ENCODE measurements at regions not wholly inside any gene's neighbourhood (a gene's known extent, or its start where the extent isn't known, plus 50 kb on each side); places are given as distances from the start of the nearest gene placed in this dataset.

DNA sequence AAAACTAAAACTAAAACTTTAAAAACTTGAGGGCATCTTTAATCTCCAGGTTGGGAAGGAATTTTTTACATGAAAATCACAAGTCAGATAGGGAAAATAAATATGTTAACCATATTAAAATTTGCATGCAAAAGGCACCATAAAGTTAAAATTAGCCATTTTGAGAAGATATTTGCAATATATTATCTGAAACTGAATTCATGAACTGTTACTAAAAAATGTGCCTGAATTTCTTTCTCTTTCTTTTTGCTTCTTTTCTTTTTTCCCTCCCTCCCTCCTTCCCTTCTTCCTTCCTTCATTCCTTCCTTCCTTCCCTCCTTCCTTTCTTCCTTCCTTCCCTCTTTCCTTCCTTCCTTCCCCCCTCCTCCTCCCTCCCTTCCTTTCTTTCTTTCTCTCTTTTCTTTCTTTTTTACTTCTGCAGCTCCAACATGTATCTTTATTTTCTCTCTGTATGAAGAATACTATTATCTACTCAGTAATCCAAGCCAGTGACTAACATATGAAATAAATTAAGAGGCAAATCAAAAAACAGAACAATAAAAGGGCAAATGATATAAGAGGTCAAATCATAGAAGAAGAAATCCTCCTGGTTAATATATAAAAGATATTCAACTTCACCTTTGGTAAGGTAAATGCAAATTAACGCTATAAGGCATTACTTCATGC lies 146.0 kb downstream of the BRMS1L start:
- TF ChIP-seq, protein P1, sequence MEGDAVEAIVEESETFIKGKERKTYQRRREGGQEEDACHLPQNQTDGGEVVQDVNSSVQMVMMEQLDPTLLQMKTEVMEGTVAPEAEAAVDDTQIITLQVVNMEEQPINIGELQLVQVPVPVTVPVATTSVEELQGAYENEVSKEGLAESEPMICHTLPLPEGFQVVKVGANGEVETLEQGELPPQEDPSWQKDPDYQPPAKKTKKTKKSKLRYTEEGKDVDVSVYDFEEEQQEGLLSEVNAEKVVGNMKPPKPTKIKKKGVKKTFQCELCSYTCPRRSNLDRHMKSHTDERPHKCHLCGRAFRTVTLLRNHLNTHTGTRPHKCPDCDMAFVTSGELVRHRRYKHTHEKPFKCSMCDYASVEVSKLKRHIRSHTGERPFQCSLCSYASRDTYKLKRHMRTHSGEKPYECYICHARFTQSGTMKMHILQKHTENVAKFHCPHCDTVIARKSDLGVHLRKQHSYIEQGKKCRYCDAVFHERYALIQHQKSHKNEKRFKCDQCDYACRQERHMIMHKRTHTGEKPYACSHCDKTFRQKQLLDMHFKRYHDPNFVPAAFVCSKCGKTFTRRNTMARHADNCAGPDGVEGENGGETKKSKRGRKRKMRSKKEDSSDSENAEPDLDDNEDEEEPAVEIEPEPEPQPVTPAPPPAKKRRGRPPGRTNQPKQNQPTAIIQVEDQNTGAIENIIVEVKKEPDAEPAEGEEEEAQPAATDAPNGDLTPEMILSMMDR (IDR thresholded peaks at IDR 0.05): no peak
- TF ChIP-seq REST (IDR thresholded peaks at IDR 0.05; ENCODE audit: insufficient read depth in 1 of 2, low read depth in 2 of 2, low read length in 1 of 2) (no peak), POLR2AphosphoS5 (IDR thresholded peaks at IDR 0.05; ENCODE audit: low read depth, low read length) (no peak), SIN3A (IDR thresholded peaks at IDR 0.05; ENCODE audit: borderline replicate concordance, insufficient read depth, low read depth, low read length) (no peak)

All from Panc1 (cell line).